ENCODE measurements at regions not wholly inside any gene's neighbourhood (a gene's known extent, or its start where the extent isn't known, plus 50 kb on each side); places are given as distances from the start of the nearest gene placed in this dataset.

- TF ChIP-seq CTCF (IDR thresholded peaks at IDR 0.05) = no peak
- Mint-ChIP-seq H3K36me3 (ENCODE audit: low read depth) (no peaks in the 10 kb centered on the region), H3K9me3 (no peaks in the 10 kb centered on the region), H3K27ac (no peak overlapping the region), H3K4me3 (no peak overlapping the region), H3K27me3 (no peaks in the 10 kb centered on the region), H3K4me1 (no peaks in the 10 kb centered on the region)
- ATAC-seq (ENCODE audit: low read depth) (no peak), DNase-seq (no peak)
- CTCF ChIA-PET = no interaction called here
- intact Hi-C loops (cut with micrococcal nuclease) = no loop called here
- POLR2A ChIA-PET = no interaction called here
Observed at GRCh38 chr12:90026516-90026915, 317.9 kb upstream of the ATP2B1 start.

GRCh38 chr12:90024262-90024661 is 315.6 kb upstream of the ATP2B1 start:
- ATAC-seq (ENCODE audit: low read depth) = no peak
- no peak overlapping the region for H3K27ac Mint-ChIP-seq
- no peaks in the 10 kb centered on the region for H3K36me3 Mint-ChIP-seq (ENCODE audit: low read depth)

GRCh38 chr12:90023207-90023900 is 314.7 kb upstream of the ATP2B1 start:
- H3K36me3 Mint-ChIP-seq (ENCODE audit: low read depth) = no peaks in the 10 kb centered on the region
- ChIA-PET CTCF (interaction anchor here (0.8 kb wide), 1 partner anchor 457 kb away, joined by 3 read pairs; no protein-coding TSS in a partner anchor), POLR2A (no interaction called here)
- H3K9me3 Mint-ChIP-seq = no peaks in the 10 kb centered on the region
- H3K4me1 Mint-ChIP-seq = no peaks in the 10 kb centered on the region
- no peak for ATAC-seq (ENCODE audit: low read depth)
- H3K27ac Mint-ChIP-seq = no peak overlapping the region
- no peaks in the 10 kb centered on the region for H3K27me3 Mint-ChIP-seq
- H3K4me3 Mint-ChIP-seq = no peak overlapping the region
- intact Hi-C loops (cut with micrococcal nuclease) = no loop called here
- TF ChIP-seq CTCF (IDR thresholded peaks at IDR 0.05) = no peak
- no peak for DNase-seq

More at GRCh38 chr12:90024262-90024661, 315.6 kb upstream of the ATP2B1 start:
- Mint-ChIP-seq H3K4me1 (no peaks in the 10 kb centered on the region), H3K4me3 (no peak overlapping the region), H3K27me3 (no peaks in the 10 kb centered on the region), H3K9me3 (no peaks in the 10 kb centered on the region)
- intact Hi-C loops (cut with micrococcal nuclease) = no loop called here
- ChIA-PET CTCF (no interaction called here), POLR2A (no interaction called here)
- DNase-seq = no peak
- TF ChIP-seq CTCF (IDR thresholded peaks at IDR 0.05) = no peak

- H3K4me1 Mint-ChIP-seq = no peaks in the 10 kb centered on the region
- no peaks in the 10 kb centered on the region for H3K27me3 Mint-ChIP-seq
- no peak overlapping the region for H3K27ac Mint-ChIP-seq
- ATAC-seq (ENCODE audit: low read depth) (no peak), DNase-seq (no peak)
- H3K36me3 Mint-ChIP-seq (ENCODE audit: low read depth) = no peaks in the 10 kb centered on the region
- H3K9me3 Mint-ChIP-seq = no peaks in the 10 kb centered on the region
- CTCF ChIA-PET = no interaction called here
- POLR2A ChIA-PET = no interaction called here
- intact Hi-C loops (cut with micrococcal nuclease) = no loop called here
- no peak for TF ChIP-seq CTCF (IDR thresholded peaks at IDR 0.05)
- no peak overlapping the region for H3K4me3 Mint-ChIP-seq
Observed at GRCh38 chr12:90021795-90022440, 313.3 kb upstream of the ATP2B1 start.

- POLR2A ChIA-PET = no interaction called here
Observed at GRCh38 chr12:90020881-90021280, 312.2 kb upstream of the ATP2B1 start.

More at GRCh38 chr12:90020881-90021280, 312.2 kb upstream of the ATP2B1 start:
- no peak for TF ChIP-seq CTCF (IDR thresholded peaks at IDR 0.05)
- H3K27me3 Mint-ChIP-seq = no peaks in the 10 kb centered on the region
- intact Hi-C loops (cut with micrococcal nuclease) = no loop called here
- no peak overlapping the region for H3K4me3 Mint-ChIP-seq
- no peak for ATAC-seq (ENCODE audit: low read depth)
- H3K27ac Mint-ChIP-seq = no peak overlapping the region
- no peaks in the 10 kb centered on the region for H3K9me3 Mint-ChIP-seq
- no peak for DNase-seq
- no peaks in the 10 kb centered on the region for H3K4me1 Mint-ChIP-seq
- no peaks in the 10 kb centered on the region for H3K36me3 Mint-ChIP-seq (ENCODE audit: low read depth)
- CTCF ChIA-PET = no interaction called here

Data from activated B cell treated with CpG ODN at 0.5 μM for 24 hours (primary cell).